T-helper 9 cell (primary cell): ENCODE measurements at regions not wholly inside any gene's neighbourhood (a gene's known extent, or its start where the extent isn't known, plus 50 kb on each side); places are given as distances from the start of the nearest gene placed in this dataset.

ENCODE experiments used
- DNase-seq: peaks from one replicate; pipeline ENCODE4 v3.0.0-alpha.2; 2020

GRCh38 chr7:136807598-136807997 is 60.9 kb upstream of the CHRM2 start:
- DNase-seq: no peak

GRCh38 chr7:136803028-136803427 is 65.4 kb upstream of the CHRM2 start:
- no peak for DNase-seq

- DNase-seq: no peak
These were observed 84.5 kb upstream of the CHRM2 start for GRCh38 chr7:136783934-136784333.

GRCh38 chr7:136741941-136742340 is 126.5 kb upstream of the CHRM2 start:
- DNase-seq: no peak

- DNase-seq: no peak
These were observed 139.5 kb upstream of the CHRM2 start for GRCh38 chr7:136728945-136729344.

GRCh38 chr7:136726460-136726859 is 142.0 kb upstream of the CHRM2 start:
- no peak for DNase-seq

GRCh38 chr7:136717910-136718557 is 150.4 kb upstream of the CHRM2 start:
- no peak for DNase-seq

GRCh38 chr7:136714062-136714461 is 154.4 kb upstream of the CHRM2 start:
- DNase-seq: no peak

GRCh38 chr7:136710751-136711150 is 157.7 kb upstream of the CHRM2 start:
- DNase-seq: no peak

- DNase-seq: no peak
These were observed 158.6 kb upstream of the CHRM2 start for GRCh38 chr7:136709876-136710275.

- DNase-seq: no peak
These were observed 165.5 kb upstream of the CHRM2 start for GRCh38 chr7:136702913-136703312.

- no peak for DNase-seq
These were observed 169.5 kb upstream of the CHRM2 start for GRCh38 chr7:136698977-136699376.

- DNase-seq: no peak
These were observed 170.2 kb upstream of the CHRM2 start for GRCh38 chr7:136698231-136698630.

GRCh38 chr7:136697271-136697670 is 171.2 kb upstream of the CHRM2 start:
- no peak for DNase-seq

- DNase-seq: no peak
These were observed 175.0 kb upstream of the CHRM2 start for GRCh38 chr7:136693166-136694119.

GRCh38 chr7:136692221-136692620 is 176.2 kb upstream of the CHRM2 start:
- no peak for DNase-seq

GRCh38 chr7:136688601-136689000 is 179.9 kb upstream of the CHRM2 start:
- DNase-seq: no peak

- DNase-seq: no peak
These were observed 180.6 kb upstream of the CHRM2 start for GRCh38 chr7:136687693-136688322.

GRCh38 chr7:136685501-136686173 is 182.8 kb upstream of the CHRM2 start:
- no peak for DNase-seq

- no peak for DNase-seq
These were observed 190.7 kb upstream of the CHRM2 start for GRCh38 chr7:136677471-136678365.

GRCh38 chr7:136667584-136667983 is 200.9 kb upstream of the CHRM2 start:
- DNase-seq: no peak
